Lower leg skin (tissue), 4 donors: ENCODE measurements at regions not wholly inside any gene's neighbourhood (a gene's known extent, or its start where the extent isn't known, plus 50 kb on each side); places are given as distances from the start of the nearest gene placed in this dataset.
"Not testable (repeated sequence)": the region's sequence is repeated elsewhere in the genome, so short reads cannot be mapped to it uniquely, and the experiment has no call there.

Experiments used
- DNase-seq, 2 donors: peaks; one replicate each; pipeline ENCODE4 v3.0.0-alpha.2; 2019; ENCODE audit warnings: low spot score in 2 of 2
- H3K4me3 ChIP-seq: fragments of 200-600 bp; sonication (generic); 2 replicates; pipeline ENCODE4 v1.5.1; 2017; ENCODE audit warnings: mild to moderate bottlenecking, low read depth; ENCODE audit not compliant: poor library complexity, severe bottlenecking
- POLR2A ChIP-seq, 2 donors: fragments of 450-650 bp; IDR thresholded peaks; one replicate each; pipeline ENCODE4 v1.6.1; 2016 to 2017; ENCODE audit warnings: antibody characterized with exemption in 2 of 2, mild to moderate bottlenecking in 1 of 2, moderate library complexity in 1 of 2
- WGBS, 2 donors: methylation state at CpG; one replicate each; pipeline ENCODE4 v1.1.5; 2018; 5-methylcytosine and 5-hydroxymethylcytosine counted together
- intact Hi-C: fragments of 100-400 bp; cut with DNase I; formaldehyde crosslinking; loops from one replicate; pipeline ENCODE4 v1.15.0; 2023; ENCODE audit warnings: low total_unique reads
- TF ChIP-seq, protein P1 (sequence below), 3 donors: fragments of 450-650 bp; IDR thresholded peaks; one replicate each; pipeline ENCODE4 v1.5.1; 2016; ENCODE audit warnings: antibody characterized with exemption in 3 of 3, mild to moderate bottlenecking in 3 of 3, moderate library complexity in 2 of 3

DNA sequence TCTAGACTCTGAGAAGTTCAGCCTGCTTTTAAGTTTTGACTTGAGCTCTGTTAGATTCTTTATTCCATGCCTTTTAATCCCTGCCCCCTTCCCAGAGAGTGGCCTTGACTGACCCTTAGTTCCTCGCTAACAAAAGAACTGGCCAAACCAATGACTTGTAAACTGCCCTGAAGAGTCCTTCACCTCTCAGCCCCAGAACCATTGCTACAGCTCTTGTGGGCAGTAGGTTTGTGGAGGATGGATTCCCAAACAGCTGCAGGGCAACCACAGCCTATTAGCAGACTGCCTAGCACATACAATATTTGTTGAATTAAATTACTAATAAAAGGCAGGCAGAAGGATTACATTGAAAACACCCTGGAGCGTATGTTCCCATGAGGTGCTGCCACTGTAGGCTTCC is 163.9 kb downstream of the MAIP1 start:
- intact Hi-C loops: no loop called here
- WGBS, 2 donors: 91 to 93% methylated on average over 2 of the region's 2 CpGs
- TF ChIP-seq POLR2A (IDR thresholded peaks at IDR 0.05): no peak
- TF ChIP-seq, protein P1, sequence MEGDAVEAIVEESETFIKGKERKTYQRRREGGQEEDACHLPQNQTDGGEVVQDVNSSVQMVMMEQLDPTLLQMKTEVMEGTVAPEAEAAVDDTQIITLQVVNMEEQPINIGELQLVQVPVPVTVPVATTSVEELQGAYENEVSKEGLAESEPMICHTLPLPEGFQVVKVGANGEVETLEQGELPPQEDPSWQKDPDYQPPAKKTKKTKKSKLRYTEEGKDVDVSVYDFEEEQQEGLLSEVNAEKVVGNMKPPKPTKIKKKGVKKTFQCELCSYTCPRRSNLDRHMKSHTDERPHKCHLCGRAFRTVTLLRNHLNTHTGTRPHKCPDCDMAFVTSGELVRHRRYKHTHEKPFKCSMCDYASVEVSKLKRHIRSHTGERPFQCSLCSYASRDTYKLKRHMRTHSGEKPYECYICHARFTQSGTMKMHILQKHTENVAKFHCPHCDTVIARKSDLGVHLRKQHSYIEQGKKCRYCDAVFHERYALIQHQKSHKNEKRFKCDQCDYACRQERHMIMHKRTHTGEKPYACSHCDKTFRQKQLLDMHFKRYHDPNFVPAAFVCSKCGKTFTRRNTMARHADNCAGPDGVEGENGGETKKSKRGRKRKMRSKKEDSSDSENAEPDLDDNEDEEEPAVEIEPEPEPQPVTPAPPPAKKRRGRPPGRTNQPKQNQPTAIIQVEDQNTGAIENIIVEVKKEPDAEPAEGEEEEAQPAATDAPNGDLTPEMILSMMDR (IDR thresholded peaks at IDR 0.05): no peak
- no peak for DNase-seq
- no peak overlapping the region for H3K4me3 ChIP-seq

DNA sequence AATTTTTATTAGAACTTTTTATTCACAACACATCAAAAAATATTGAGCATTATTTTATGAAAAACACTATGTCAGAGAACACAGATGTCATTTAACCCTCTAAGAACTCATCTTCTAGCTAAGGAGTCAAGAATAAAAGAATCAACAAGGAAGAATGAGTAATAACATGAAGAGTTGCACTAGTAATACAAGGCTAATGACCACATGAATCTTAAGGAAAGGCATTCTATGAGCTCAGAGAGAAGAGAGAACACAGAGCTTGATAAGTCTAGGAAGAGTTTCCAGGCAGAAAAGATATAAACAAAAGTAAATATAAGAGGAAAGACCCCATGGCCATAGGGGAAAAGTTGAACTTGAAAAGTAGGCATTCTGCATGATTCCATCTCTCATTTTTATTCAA is 166.5 kb downstream of the MAIP1 start:
- DNase-seq: no peak
- H3K4me3 ChIP-seq: no peak overlapping the region
- intact Hi-C loops: no loop called here
- TF ChIP-seq, protein P1 (IDR thresholded peaks at IDR 0.05): no peak
- no peak for TF ChIP-seq POLR2A (IDR thresholded peaks at IDR 0.05)

DNA sequence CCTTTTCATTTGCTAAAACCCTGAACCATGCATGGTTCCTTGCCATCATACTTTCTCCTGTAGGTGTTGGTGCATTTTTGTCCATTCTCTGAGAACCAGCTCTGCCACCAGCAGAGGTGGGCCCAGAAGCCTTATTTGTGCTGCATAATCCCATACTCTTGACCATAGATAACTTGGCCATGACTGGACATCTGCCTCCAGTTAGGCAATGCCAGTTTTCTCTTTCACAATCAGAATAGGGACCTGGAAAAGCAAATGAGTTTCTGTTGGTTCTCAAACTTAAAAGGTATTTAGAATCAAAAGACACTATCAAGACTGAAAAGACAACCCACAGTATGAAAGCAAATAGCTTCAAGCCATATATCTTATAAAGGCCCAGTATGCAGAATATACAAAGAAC is 167.3 kb downstream of the MAIP1 start:
- DNase-seq: no peak
- TF ChIP-seq POLR2A (IDR thresholded peaks at IDR 0.05): no peak
- TF ChIP-seq, protein P1 (IDR thresholded peaks at IDR 0.05): no peak
- H3K4me3 ChIP-seq: no peak overlapping the region
- intact Hi-C loops: no loop called here

DNA sequence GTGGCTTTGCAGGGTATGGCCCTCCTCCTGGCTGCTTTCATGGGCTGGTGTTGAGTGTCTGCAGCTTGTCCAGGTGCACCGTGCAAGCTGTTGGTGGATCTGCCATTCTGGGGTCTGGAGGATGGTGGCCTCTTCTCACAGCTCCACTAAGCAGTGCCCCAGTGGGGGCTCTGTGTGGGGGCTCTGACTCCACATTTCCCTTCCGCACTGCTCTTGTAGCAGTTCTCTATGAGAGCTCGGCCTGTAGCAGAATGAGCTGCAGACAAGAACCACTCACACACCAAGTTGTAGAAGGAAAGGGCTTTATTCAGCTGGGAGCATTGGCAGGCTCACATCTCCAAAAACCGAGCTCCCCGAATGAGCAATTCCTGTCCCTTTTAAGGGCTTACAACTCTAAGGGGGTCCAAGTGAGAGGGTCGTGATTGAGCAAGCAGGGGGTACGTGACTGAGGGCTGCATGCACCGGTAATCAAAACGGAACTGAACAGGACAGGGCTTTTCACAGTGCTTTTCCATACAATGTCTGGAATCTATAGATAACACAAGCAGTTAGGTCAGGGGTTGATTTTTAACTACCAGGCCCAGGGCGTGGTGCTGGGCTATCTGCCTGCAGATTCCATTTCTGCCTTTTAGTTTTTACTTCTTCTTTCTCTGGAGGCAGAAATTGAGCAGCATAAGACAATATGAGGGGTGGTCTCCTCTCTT is 169.4 kb downstream of the MAIP1 start:
- 89% methylated on average over 10 of the region's 10 CpGs for WGBS, 2 donors
- intact Hi-C loops, H3K4me3 ChIP-seq, DNase-seq: not testable (repeated sequence)

DNA sequence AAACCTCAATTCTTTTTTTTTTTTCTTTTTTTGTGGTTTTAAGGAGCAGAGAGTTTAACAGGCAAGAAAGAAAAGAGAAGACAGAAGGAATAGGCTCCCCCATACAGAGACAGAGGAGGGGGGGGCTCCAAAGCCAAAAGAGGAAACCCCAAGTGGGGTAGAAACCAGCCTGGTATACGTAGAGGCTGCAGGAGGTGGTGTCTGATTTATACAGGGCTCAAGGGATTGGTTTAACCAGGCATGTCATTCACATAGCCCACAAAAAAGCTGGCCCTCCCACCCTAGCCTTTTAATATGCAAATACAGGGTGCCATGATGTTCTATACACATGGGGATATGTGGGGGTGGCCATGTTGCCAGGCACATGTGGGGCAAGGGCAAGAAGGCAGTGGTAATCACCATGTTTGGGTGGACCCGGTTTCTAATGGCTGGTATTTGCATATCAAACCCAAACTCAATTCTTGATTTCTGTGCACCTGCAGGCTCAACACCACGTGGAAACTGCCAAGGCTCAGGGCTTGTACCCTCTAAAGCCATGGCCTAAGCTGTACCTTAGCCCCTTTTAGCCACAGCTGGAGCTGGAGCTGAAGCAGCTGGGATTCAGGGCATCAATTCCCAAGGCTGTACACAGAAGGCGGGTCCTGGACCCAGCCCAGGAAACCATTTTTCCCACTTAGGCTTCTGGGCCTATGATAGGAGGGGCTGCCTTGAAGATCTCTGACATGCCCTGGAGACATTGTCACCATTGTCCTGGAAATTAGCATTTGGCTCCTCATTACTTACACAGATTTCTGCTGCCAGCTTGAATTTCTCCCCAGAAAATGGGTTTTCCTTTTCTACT is 170.3 kb downstream of the MAIP1 start:
- 81% methylated on average over 4 of the region's 4 CpGs for WGBS, 2 donors
- H3K4me3 ChIP-seq: no peak overlapping the region
- intact Hi-C loops: no loop called here
- TF ChIP-seq POLR2A (IDR thresholded peaks at IDR 0.05): no peak
- TF ChIP-seq, protein P1 (IDR thresholded peaks at IDR 0.05): no peak
- DNase-seq: no peak

DNA sequence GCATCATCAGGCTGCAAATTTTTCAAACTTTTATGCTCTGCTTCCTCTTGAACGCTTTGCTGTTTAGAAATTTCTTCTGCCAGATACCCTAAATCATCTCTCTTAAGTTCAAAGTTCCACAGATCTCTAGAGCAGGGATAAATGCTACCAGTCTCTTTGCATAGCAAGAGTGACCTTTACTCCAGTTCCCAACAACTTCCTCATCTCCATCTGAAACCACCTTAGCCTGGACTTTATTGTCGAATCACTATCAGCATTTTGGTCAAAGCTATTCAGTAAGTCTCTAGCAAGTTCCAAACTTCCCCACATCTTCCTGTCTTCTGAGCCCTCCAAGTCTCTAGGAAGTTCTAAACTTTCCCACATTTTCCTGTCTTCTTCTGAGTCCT is 170.9 kb downstream of the MAIP1 start:
- intact Hi-C loops, H3K4me3 ChIP-seq, DNase-seq: not testable (repeated sequence)
- 51 to 60% methylated on average over 2 of the region's 2 CpGs for WGBS, 2 donors

DNA sequence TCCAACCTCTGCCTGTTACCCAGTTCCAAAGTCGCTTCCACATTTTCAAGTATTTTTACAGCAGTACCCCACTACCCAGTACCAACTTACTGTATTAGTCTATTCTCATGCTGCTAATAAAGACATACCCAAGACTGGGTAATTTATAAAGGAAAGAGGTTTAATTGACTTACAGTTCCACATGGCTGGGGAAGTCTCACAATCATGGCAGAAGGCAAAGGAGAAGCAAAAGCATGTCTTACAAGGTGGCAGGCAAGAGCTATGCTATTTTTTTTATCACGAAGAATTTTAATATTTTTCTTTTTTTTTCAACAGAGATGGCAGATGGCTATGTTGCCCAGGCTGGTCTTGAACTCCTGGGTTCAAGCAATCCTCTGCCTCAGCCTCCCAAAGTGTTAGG is 171.3 kb downstream of the MAIP1 start:
- 92 to 96% methylated on average over 2 of the region's 2 CpGs for WGBS, 2 donors
- intact Hi-C loops, DNase-seq, H3K4me3 ChIP-seq: not testable (repeated sequence)
